ENCODE measurements at regions not wholly inside any gene's neighbourhood (a gene's known extent, or its start where the extent isn't known, plus 50 kb on each side); places are given as distances from the start of the nearest gene placed in this dataset.
"Not testable (repeated sequence)": the region's sequence is repeated elsewhere in the genome, so short reads cannot be mapped to it uniquely, and the experiment has no call there.

DNA sequence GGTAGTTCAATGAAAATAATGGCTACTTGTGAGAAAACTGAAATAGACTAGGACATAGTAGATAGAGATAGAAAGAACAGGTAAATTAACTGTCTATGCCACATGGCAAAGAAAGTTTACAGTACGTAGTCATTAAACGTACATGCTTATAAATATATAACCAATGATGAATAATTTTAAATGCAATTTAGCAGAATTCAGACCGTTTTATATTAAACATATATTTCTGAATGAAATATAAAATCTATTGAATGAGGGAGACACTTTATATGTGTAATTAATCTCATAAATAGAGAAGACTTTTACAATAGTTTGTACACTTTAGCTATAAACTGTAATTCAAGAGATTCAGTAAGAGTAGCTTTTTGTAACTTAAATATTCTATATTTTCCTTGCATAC is 124.4 kb upstream of the VPREB1 start:
- no peak for DNase-seq (ENCODE audit: low read depth)

DNA sequence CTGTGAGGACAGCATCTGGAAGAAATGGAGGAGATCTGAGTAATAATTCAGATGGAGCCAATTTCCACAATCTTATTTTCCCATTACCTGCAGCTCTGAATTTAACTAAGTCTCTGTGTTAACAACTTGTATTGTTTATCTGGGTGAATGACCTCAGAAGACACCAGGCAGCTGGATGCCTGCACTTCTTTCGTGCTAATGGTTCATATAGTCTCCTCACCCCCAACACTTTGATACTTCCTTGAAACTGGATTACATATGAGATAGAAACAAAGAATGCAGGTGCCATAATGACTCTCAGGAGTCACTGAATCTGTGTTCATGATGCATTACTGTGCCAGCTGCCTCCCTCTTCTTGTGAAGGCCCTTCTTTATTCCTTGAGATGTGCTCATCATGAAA is 125.6 kb upstream of the VPREB1 start:
- DNase-seq (ENCODE audit: low read depth): no peak

DNA sequence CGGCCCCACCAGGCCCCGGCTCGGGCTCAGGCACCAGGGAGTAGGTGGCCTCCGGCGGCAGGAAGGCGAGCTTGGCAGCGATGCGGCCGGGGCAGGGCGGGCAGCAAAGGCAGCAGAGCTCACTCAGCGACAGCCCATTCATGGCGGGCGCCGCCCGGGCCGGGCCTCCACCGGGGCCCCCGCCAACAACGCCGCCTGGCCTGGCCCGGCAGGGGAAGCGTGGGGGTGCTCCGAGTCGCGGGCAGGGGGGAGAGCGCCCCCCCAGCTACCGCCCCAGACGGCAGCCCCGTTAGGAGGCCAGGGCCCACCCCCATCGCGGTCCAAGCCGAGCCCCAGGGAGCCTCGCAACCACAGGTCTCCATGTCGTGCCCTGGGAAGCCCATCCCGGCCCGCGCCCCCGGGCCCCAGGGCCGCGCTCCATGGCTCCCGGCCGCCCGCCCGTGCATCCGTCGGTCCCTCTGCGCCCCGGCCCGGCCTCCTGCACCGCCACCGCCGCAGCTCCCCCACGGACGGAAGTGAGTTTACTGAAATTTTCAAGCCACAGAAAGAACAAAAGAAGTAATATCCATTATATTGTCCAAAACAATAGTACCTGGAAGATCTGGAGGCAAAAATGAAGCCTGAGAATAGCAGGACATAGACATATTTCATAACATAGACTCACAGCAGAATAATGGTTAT is 126.6 kb upstream of the VPREB1 start:
- not testable (repeated sequence) for DNase-seq (ENCODE audit: low read depth)

DNA sequence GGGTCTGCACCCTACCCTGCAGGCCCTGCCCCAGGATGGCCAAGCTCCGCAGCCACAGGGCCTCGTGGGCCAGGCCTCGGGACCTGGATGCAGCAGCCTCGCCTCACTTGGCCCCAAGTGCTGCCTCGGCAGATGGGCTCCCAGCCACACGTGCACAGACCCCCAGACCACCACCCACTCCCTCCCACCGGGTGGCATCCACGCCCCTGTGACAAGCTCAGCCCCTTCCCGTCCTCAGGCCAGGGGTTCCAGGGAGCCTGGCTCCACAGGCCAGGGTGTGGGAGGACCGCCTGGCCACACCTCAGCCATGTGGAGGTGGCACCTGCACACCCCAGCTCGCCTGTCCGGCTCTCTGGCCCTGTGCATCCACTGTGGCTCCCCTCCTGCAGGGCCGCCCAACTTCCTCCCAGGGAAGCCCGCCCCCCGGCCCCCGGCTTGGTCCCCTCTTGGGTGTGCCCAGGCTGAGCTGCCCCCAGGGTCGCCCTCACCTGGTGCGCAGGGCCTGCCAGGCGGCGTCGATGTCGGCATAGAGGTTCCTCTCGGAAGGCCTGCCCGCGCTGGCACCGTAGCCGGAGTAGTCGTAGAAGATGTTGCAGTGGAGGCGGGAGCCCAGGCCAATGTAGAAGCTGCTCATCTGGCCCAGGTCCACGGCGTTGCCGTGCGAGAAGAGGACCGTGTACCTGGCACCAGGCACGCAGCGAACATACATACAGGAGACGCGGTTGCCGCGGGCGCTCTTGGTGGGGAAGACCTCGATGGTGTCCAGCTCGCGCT is 127.4 kb upstream of the VPREB1 start:
- DNase-seq (ENCODE audit: low read depth): not testable (repeated sequence)

DNA sequence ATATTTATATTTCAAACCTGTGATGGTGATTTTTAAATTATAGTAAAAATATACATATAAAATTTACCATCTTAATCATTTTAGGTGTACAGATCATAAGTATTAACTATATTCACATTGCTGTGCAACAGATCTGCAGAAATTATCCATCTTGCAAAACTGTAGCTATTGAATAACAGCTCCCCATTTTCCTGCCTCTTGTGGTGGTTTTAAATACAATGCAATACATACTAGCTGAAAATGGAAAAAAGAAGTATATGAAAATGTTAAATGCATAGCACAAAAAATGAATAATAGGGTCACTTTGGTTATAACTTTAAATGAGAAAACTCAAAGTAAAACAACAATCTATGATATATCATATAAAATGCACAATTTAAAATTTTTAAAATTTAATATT is 130.9 kb upstream of the VPREB1 start:
- no peak for DNase-seq (ENCODE audit: low read depth)

DNA sequence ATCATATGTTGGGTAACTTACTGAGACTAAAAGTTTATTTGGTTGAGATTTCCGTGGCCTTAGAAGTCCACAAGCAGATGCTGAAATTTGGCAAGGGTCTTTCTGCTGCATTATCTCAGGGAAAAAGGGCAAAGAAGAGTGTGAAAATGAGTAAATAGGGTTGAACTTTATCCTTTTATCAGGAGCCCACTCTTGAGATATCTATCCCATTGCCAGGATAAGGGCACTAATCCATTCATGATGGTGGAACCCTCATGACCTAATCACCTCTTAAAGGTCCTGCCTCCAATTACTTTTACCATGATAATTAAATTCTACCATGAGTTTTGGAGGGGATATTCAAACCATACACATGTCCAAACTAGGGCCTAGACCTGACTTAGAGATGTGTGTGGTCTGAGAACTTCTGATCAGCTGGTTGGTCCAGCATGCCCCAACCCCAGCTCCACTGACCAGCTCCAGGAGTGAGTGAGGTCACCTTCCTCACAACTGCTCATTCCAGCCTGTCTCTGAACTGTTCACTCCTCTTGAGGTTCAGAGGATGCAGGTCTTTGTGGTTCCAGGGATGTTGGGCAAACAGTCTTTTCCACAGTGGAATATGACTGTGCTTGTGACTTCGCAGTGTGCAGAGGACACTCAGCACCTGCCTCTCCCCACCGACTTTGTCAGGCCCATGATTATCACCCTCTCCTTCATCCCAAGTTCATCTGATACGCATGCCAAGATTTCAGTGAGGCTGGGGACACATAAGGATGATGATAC is 130.1 kb upstream of the TOP3B start:
- DNase-seq (ENCODE audit: low read depth): no peak

DNA sequence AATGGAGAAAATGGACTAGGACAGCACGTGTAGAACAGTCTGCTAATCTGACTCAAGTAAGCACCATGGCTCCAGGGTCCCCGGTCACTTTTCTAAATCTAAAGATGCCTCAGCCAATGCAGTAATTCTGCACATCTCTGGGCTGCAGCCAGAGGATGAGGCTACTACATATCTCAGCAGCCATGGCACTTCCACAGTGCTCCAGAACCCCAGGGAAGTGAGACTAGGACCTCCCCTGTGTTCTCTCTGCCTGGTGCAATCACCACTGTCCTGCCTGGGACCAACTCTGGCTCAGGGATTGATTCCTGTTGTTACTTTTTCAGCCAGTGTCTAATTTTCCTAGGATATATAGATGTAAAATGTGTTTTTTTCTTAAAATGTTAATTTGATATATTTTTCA is 129.4 kb upstream of the TOP3B start:
- no peak for DNase-seq (ENCODE audit: low read depth)

DNA sequence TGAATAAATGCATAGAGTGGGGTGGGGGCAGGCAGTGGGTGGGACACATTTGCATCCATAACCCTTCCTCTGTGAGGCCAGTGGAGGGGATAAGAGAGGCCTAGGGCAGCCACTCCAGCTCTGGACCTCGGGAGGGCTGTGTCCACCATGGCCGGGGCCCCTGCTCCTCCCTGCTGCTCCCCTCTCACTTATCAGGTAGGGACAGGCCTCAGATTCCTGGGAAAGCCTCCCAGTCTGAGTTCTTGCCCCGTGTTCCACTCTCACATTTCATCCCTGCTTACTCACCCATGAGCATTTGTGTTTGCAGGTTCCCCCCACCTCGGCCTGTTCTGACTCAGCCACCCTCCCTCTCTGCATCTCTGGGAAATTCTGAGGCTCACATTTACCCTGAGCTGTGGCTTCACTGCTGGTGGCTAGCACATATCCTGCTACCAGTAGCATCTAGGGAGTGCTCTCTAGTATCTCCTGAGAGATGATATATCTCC is 128.7 kb upstream of the TOP3B start:
- peak; percentile 90 for DNase-seq (ENCODE audit: low read depth)

DNA sequence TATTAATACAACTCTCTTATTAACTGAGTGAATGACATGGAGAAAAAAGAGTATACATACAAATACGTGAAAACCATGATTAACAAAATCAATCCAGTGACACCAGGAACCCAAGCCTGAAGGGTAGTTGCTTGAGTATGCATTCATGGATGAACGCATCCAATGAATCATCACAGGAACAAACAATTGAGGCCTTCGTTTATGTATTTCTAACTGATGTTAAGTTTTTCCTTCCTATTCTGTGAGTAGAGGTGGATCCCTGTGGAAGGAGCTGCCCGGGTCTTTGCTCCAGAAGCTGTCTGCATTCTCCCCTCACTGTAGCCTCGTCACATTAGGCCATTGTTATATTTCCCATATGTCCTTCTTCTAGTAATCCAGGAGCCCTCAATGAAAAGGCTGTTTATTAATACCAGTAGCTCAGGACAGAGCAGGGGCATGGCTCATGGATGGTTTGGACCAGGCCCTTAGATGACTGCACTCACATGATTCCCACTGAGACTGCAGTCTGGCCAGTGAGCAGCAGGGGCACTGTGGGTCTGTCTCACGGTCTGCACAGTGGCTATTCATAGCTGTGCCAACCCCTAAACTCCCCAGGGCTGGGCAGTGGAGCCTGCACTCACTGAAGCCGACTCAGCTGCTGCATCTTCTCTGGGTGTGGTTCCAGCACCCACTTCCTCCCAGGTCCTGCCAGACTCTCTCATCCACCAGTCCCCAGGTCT is 128.1 kb upstream of the TOP3B start:
- peak; percentile 82 for DNase-seq (ENCODE audit: low read depth)

DNA sequence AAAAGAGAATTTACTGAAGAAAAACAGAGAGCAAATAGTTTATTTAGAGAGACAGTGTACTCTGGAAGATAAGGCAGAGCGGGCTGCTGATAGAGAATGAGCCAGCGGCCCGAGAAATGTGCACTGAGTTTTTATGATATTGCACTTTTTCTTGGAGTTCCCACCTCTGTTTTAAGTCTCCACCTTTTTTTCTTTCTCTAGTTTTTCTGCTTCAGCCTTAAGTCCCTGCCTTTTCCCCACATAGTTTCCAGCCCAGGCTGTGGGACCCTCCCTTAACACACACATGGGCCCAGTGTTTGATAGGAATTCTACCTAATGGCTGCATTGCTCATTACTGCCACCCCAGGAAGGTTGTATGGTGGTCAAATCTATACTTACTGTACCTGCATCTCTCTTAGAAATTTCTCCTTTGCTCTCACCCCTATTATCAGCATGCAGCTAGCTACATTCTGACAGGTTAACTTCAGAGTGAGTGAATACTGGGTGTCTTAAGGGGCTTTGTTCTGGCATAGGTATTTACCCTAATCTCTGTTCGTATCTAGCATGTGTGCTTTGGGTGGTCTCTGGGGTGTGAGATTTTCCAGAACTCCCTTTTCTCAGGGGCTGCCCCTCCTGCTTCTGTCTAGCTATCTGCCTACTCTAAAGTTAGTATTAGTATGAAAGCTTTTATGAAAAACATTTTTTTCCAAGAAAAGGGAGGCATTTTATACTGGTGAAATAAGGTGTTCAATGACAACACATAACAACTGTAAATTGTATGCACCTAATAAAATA is 127.3 kb upstream of the TOP3B start:
- no peak for DNase-seq (ENCODE audit: low read depth)

DNA sequence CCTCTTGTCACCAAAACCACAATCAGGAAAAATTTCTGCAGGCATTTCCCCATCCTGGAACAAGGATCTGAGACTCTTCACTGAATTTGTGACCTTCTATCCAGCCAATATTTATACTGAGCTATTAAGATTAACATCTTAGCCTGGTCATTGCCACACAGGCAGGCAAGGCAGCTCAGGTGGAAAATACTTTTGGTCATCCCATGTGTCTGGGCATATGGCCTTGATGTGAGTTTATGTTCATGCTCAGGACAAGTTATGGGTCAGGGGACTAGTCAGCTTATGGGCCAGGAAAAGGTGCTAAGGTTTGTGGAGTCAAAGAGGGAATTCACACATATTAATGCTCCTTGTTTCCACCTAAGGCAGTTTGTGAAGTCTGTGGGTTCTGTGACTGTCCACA is 124.3 kb upstream of the TOP3B start:
- DNase-seq (ENCODE audit: low read depth): no peak

DNA sequence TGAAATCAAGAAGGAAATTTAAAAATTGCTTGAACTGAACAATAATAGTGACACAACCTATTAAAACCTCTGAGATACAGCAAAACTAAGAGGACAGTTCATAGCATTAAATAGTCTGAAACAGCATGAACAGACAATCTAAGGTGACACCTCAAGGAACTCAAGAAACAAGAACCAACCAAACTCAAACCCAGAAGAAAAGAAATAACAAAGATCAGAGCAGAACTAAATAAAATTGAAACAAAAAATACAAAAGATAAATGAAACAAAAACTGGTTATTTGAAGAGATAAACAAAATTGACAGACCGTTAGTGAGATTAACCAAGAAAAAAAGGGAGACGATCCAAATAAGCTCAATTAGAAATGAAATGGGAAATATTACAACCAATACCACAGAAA is 122.8 kb upstream of the TOP3B start:
- DNase-seq (ENCODE audit: low read depth): no peak

DNA sequence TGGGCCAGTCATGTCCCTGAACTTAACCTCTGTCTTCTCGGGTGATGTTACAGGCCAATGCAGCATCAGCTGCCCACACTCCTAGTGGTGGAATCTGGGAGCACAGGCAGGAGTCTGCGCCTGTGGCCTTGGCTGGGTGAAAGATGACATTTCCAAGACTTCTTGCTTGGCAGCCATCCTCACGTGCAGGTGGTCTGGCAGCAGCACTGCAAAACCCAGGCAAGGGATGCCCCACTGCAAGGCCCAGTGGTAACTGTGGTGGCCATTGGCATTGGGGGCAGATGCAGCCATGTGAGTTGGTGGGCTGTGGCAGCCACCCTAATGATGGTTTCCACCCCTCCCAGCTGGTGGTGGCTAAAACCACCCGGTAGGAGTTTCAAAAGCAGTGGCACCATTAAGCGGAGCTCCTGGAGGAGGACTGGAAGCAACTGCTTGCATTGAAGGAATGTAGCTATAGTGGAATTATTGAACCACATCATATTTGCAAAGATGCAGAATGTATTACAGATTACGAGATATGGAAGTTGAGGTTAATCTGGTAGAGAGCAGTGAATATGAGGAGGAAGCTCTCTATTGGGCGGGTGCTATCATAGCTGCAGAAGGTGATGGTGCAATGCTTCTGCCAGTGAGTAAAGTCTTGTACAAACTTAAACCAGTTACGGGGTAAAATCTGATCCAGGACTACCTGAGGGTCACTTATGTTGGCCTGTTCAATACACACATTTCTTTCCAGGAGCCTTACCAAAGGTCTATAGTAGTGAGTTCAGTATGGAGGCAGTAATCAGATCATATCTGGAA is 120.7 kb upstream of the TOP3B start:
- DNase-seq (ENCODE audit: low read depth): no peak

DNA sequence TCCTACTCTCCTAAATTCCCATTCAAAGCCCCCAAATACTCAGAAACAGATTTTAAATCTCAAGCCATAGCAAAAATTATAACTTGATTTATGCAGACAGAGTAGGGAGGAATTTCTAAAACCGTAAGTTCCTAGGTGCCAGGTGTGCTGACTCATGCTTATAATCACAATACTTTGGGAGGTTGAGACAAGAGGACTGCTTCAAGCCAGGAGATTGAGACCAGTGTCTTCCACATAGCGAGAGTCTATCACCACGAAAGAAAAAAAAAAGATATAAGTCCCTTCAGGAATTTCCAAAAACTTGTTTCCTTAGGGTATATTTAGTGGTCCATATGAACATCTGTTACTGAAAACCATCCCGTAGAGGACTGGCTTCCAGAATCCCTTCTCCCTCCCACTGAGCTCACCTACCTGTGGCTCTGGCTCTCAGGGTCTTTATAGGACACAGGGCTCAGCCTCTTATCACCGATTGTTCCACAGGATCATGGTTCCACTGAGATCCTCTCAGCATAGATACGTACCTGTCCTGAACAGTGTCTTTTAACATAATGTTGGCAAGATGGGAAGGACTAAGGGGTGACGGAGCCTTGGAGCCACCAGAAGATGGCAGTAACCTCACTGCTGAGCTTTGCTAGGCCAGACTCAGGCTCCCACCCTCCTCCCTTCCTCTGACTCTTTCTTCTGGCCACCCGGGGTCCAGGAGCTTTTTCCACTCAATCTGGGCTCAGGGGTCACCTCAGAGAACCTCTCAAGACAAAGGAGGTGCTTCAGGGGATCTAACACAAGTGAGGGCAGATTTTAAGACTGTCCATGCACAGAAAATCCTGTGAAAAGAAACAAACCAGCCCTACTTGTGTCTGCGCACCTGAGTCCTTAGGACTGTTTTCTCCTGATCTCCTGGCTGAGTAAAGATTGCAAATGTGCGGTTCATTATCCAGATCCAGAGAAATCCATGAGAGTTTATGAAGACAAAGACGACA is 117.5 kb upstream of the TOP3B start:
- DNase-seq (ENCODE audit: low read depth): peak; percentile 22

DNA sequence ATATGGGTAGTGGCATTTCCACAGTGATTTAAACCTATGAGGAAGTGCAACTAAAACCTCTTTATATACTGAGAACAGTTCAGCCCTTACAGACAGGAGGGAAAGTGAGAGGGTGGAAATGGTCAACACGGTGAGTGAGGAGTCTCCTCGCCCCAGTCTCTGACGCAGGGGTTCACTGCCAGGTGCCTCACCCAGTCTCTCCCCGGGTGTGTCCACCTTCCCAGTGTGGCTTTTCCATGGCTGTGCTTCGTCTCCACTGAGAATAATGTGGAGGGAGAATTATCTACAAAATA is 116.6 kb upstream of the TOP3B start:
- DNase-seq (ENCODE audit: low read depth): no peak

DNA sequence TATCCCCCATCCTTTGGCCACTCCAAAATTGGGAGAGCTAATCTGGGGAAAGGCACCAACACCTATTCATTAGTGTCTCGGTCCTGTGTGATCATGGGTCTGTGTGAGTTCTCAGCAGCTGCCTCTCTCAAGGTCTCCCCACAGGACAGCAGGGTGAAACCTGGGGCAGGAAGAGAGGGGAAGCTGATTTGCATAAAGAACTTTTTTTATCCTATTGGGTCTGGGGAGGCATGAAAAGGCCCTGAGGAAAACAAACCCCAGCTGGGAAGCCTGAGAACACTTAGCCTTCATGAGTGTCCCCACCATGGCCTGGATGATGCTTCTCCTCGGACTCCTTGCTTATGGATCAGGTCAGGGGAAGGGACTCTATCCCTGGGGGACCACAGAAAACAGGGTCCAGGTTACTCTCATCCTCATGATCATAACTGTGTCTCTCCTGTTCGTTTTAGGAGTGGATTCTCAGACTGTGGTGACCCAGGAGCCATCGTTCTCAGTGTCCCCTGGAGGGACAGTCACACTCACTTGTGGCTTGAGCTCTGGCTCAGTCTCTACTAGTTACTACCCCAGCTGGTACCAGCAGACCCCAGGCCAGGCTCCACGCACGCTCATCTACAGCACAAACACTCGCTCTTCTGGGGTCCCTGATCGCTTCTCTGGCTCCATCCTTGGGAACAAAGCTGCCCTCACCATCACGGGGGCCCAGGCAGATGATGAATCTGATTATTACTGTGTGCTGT is 116.0 kb upstream of the TOP3B start:
- DNase-seq (ENCODE audit: low read depth): no peak

DNA sequence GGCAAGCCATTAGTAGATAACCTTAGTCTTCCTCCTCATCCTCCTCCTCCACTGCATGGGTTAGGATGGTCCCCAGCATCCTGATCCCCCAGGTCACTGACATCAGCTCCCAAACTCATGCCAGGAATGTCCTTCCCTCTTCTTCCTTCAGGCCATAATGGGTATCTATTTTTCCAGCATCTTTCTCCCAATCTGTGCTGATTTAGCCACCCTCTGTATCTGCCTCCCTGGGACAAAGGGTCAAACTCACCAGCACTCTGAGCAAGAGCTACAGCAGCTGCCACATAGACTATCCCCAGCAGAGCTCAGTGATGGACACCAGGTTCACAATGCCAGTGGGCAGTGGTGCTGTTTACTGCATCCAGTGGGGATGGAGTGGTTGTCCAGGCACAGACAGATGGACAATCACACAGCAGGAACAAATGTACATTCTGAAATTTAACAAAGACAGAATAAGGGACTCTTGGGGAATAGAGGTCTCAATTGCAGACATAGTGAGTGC is 115.2 kb upstream of the TOP3B start:
- DNase-seq (ENCODE audit: low read depth): no peak

DNA sequence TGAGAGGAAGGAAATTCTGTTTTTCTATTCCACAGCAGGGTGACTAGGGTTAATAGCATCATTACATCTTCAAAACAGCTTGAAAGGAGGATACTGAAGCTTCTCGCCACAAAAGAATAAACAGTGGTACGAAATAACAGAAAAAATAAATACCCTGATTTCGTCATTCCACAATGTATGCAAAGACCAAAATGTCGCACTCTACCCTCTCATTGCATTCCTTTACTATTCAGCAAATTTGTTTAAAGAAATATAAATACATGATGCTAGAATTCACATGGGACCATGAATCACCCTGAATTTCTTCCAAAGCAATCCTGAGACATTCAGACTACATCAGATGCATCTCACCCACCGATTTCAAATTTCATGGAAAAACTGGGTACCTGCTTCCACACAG is 112.3 kb upstream of the TOP3B start:
- no peak for DNase-seq (ENCODE audit: low read depth)

DNA sequence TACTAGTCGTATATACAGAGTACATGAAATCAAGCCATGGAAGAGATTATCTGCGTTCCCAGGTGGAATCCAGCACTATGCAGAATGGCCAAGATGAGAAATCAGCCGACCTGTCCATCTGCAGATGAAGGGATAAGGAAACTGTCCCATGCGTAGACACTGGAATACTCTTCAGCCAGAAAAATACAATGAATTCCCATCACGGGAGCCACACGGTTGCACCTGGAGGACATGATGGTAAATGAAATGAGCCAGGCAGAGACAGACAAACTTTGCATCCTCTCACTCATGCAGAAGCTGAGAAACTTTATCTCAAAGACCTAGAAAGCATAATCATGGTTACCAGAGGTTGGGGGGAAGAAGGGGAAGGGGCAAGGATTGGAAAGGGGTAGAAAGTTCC is 111.9 kb upstream of the TOP3B start:
- DNase-seq (ENCODE audit: low read depth): no peak

Measured in Daoy (cell line).